HG03565 (cell line): ENCODE measurements at regions not wholly inside any gene's neighbourhood (a gene's known extent, or its start where the extent isn't known, plus 50 kb on each side); places are given as distances from the start of the nearest gene placed in this dataset.
"Not testable (repeated sequence)": the region's sequence is repeated elsewhere in the genome, so short reads cannot be mapped to it uniquely, and the experiment has no call there.

ENCODE experiments used
- ATAC-seq: cut with Tn5 transposase; IDR thresholded peaks from one replicate; pipeline ENCODE4 v1.9.1; 2021; ENCODE audit warnings: mild to moderate bottlenecking, moderate library complexity; ENCODE audit not compliant: unreplicated experiment

DNA sequence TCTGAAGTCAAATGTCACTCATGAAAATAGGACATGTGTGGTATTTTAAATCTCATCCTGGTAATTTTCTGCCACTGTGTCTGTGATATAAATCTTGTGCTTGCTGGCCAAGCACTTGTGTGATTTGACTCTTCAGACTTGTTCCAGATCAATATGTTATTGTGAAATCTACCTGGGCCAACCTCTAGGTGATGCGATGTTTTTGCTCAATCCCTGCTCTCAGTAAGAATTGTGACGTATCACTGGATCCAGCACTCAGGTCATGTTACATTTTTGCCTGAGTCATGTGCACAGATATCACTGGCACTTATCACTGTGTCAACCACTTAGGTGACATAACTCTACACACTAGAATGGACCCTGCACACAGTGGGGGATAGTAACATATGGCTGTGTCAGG, 100.4 kb upstream of the BPY2C start:
- ATAC-seq = not testable (repeated sequence)

DNA sequence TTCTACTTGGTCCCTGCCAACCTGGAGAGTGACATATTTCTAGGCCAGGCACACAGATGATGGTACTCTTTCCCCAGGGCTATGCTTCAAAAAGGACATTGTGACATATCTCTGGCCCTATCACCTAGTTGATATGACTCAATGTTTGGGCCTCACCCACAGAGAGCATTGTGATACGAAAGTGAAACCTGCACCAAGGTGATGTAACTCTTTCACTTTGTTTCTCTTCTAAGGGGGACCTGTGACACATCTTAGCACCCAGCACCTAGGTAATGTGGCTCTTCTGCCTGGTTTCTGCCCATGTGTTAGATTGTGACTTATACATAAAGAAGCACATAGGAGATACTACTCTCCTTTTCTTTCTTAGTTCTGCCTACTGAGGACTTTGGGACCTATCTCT, 96.1 kb upstream of the BPY2C start:
- ATAC-seq = peak; percentile 96

DNA sequence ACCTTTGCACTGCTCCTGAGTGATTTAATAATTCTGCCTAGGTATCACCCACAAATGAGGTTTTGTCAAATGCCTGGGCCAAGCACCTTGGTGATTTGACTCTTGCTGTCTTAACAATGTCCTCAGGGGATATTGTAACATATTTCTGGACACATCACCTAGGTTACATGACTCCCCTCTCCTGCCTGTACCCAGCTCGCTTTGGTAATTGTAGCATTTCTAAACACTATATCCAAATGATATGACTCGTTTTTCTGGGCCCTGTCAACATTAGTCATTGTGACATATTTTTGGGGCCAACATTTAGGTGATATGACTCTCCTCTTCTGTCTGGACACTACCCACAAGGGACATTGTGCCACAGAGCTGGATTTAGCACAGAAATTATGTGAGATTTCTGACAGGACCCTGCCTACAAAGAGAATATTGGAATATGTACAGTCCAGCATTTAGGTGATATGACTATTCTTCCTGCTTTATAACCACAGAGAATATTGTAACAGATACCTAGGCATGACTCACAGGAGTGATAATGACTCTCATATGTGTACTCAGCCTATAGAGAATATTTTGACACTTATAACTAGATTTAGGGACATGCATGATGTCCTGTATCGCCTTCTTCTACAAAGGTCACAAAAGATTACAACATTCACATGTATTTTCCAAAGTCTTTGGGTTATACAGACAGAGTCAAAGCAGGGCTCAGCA, 80.4 kb upstream of the BPY2C start:
- not testable (repeated sequence) for ATAC-seq

DNA sequence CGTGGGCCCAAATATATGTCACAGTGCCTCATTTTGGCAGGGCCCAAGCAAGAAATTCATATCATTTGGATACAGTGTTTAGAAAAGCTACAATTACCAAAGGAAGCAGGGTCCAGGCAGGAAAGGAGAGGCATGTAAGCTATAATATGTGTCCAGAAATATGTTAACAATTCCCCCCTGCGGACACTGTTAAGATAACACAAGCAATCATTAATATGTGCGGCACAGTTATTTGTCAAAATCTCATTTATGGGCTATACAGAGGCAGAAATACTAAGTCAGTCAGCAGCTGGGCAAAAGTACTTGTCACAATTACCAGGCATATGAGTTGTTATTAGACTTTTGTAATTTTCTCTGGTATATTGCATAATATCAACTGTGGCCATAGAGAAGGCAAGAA, 69.0 kb upstream of the BPY2C start:
- not testable (repeated sequence) for ATAC-seq

DNA sequence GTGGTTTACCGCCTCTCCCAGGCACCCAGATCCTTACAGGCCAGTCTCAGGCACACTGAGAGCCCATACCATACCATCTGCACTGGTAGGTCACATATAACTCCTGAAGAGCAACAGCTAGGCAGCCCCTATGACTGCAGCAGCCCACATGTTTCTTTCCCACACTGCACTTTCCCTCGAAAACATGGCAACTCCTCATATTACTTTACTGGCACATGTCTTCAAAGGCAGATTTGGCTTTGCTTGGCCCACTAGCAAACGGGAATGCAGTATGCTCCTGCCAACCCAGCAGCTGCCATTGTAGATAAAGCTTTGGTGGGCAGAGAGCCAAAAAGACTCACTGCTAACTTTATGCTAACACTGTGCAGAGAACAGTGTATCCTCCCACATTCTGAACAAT, 56.3 kb upstream of the BPY2C start:
- not testable (repeated sequence) for ATAC-seq
